ENCODE measurements at regions not wholly inside any gene's neighbourhood (a gene's known extent, or its start where the extent isn't known, plus 50 kb on each side); places are given as distances from the start of the nearest gene placed in this dataset.

DNA sequence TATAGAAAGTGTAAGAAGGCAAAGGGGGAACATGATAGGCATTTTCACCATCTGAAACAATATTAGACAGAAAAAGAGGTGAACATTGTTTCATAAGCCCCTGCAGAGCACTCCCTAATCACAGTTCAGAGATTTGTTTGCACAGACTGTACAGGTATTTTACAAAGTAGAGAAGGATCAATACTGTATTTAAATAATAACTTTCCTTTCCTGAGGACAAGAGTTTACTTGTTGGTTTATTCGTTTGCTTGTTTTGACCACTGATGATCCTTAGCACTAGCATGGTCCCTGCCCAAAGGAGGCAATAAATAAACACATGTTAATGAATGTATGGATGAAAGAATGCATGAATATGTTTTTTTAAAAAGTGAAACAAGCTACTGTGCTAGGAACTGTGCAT lies 690.1 kb upstream of the COBL start:
- H4K5ac ChIP-seq (ENCODE audit: low read depth, low read length): no peak overlapping the region
- CTCF ChIA-PET: no interaction called here

More for the DNA sequence above, 690.1 kb upstream of the COBL start:
- Histone ChIP-seq H3K4ac (ENCODE audit: low read depth, low read length) (no peak overlapping the region), H4K91ac (ENCODE audit: insufficient read depth, low read depth, low read length) (no peak overlapping the region), H2AK9ac (replicated peaks; ENCODE audit: low read depth, low read length, poor library complexity) (no peak overlapping the region), H2AK5ac (ENCODE audit: low read depth, low read length) (no peak overlapping the region), H2BK120ac (ENCODE audit: low read depth, low read length) (no peak overlapping the region), H3K9me1 (ENCODE audit: insufficient read depth, low read length) (no peaks in the 10 kb centered on the region), H4K20me1 (ENCODE audit: insufficient read depth, low read length) (no peaks in the 10 kb centered on the region), H2BK5ac (ENCODE audit: low read depth, low read length, poor library complexity, severe bottlenecking) (no peak overlapping the region), H3K27me3 (ENCODE audit: control insufficient read depth, insufficient read depth, low read length) (no peaks in the 10 kb centered on the region), H2BK15ac (ENCODE audit: low read depth, low read length) (no peak overlapping the region), H3K36me3 (ENCODE audit: control insufficient read depth, insufficient read depth, low read length) (no peaks in the 10 kb centered on the region), H3K4me3 (ENCODE audit: insufficient read depth, low read depth, low read length) (no peak overlapping the region), H3K9ac (ENCODE audit: low read depth, low read length) (no peak overlapping the region), H3K56ac (ENCODE audit: extremely low read depth, insufficient read depth, low read length) (no peak overlapping the region), H3K18ac (ENCODE audit: low read depth, low read length) (no peak overlapping the region), H3K9me3 (ENCODE audit: control insufficient read depth, insufficient read depth, low read length) (peaks cover 17% of the 10 kb centered on the region), H2AFZ (replicated peaks; ENCODE audit: low read length, poor library complexity) (no peak overlapping the region), H3K14ac (replicated peaks; ENCODE audit: low read depth, low read length) (no peak overlapping the region), H3K27ac (ENCODE audit: insufficient read depth, low read length) (no peak overlapping the region), H3K79me1 (ENCODE audit: low read depth in 1 of 2, low read length in 2 of 2) (no peaks in the 10 kb centered on the region), H3K4me1 (ENCODE audit: control insufficient read depth, insufficient read depth, low read length) (no peaks in the 10 kb centered on the region), H3K4me2 (ENCODE audit: low read depth, low read length) (no peak overlapping the region), H4K8ac (ENCODE audit: low read depth in 2 of 2, low read length in 2 of 2) (no peak overlapping the region), H2BK20ac (ENCODE audit: low read depth, low read length) (no peak overlapping the region), H3K23ac (ENCODE audit: low read depth, low read length) (no peak overlapping the region)
- DNase-seq (no peak), ATAC-seq (ENCODE audit: low read depth) (no peak)
- POLR2A ChIA-PET (ENCODE audit: unreplicated experiment): no interaction called here
- no CpG with 5 or more reads among the region's 1 CpG for WGBS, 2 experiments (ENCODE audit: extremely low coverage in 2 of 2, insufficient read length in 1 of 2)
- TF ChIP-seq, protein P1, sequence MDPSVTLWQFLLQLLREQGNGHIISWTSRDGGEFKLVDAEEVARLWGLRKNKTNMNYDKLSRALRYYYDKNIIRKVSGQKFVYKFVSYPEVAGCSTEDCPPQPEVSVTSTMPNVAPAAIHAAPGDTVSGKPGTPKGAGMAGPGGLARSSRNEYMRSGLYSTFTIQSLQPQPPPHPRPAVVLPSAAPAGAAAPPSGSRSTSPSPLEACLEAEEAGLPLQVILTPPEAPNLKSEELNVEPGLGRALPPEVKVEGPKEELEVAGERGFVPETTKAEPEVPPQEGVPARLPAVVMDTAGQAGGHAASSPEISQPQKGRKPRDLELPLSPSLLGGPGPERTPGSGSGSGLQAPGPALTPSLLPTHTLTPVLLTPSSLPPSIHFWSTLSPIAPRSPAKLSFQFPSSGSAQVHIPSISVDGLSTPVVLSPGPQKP (IDR thresholded peaks at IDR 0.05; ENCODE audit: borderline replicate concordance, low read depth, low read length): no peak
- TF ChIP-seq FOS (IDR thresholded peaks at IDR 0.05; ENCODE audit: low read depth, low read length): no peak
- no peak for TF ChIP-seq CEBPB (IDR thresholded peaks at IDR 0.05; ENCODE audit: low read depth, low read length)
- no peak for TF ChIP-seq MAFK (IDR thresholded peaks at IDR 0.05; ENCODE audit: low read depth, low read length)
- TF ChIP-seq, protein P2, sequence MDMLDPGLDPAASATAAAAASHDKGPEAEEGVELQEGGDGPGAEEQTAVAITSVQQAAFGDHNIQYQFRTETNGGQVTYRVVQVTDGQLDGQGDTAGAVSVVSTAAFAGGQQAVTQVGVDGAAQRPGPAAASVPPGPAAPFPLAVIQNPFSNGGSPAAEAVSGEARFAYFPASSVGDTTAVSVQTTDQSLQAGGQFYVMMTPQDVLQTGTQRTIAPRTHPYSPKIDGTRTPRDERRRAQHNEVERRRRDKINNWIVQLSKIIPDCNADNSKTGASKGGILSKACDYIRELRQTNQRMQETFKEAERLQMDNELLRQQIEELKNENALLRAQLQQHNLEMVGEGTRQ (IDR thresholded peaks at IDR 0.05; ENCODE audit: low read depth, low read length): no peak
- TF ChIP-seq BHLHE40 (IDR thresholded peaks at IDR 0.05; ENCODE audit: low read depth, low read length): no peak
- TF ChIP-seq SMC3 (IDR thresholded peaks at IDR 0.05; ENCODE audit: low read depth, low read length): no peak
- no peak for TF ChIP-seq MXI1 (IDR thresholded peaks at IDR 0.05; ENCODE audit: borderline replicate concordance, low read depth, low read length)
- no peak for TF ChIP-seq POLR2A (IDR thresholded peaks at IDR 0.05; ENCODE audit: low read depth, low read length)
- TF ChIP-seq RAD21 (IDR thresholded peaks at IDR 0.05; ENCODE audit: low read length): no peak
- no peak for TF ChIP-seq MAZ (IDR thresholded peaks at IDR 0.05; ENCODE audit: borderline replicate concordance, low read depth, low read length)
- no peak for TF ChIP-seq RFX5 (IDR thresholded peaks at IDR 0.05; ENCODE audit: low read depth, low read length)
- no peak for TF ChIP-seq RCOR1 (IDR thresholded peaks at IDR 0.05; ENCODE audit: insufficient replicate concordance, low read length)
- in situ Hi-C loops (cut with MboI; ENCODE audit: low sequenced_read_pairs) (no loop called here), intact Hi-C loops (cut with micrococcal nuclease) (no loop called here), dilution Hi-C loops (cut with HindIII; ENCODE audit: low sequenced_read_pairs, unreplicated experiment) (no loop called here)
- no TSS peak for BruUV-seq (replicated peaks)
